GM10248 (cell line): ENCODE measurements at regions not wholly inside any gene's neighbourhood (a gene's known extent, or its start where the extent isn't known, plus 50 kb on each side); places are given as distances from the start of the nearest gene placed in this dataset.
"Not testable (repeated sequence)": the region's sequence is repeated elsewhere in the genome, so short reads cannot be mapped to it uniquely, and the experiment has no call there.

Experiments
- CTCF ChIA-PET: fragments of 300-600 bp; sonication (Branson Sonifier 250); formaldehyde crosslinking; extraction: SDS; loops from one replicate; lab custom pipeline; 2021; ENCODE audit warnings: antibody characterized with exemption; lab: Yijun Ruan, JAX
- POLR2A ChIA-PET: fragments of 350-650 bp; sonication (Branson Sonifier 250); formaldehyde crosslinking; extraction: SDS; loops from one replicate; lab custom pipeline; 2020; ENCODE audit warnings: antibody characterized with exemption; lab: Yijun Ruan, JAX
- DNase-seq: peaks from one replicate; pipeline ENCODE4 v3.0.0; 2012; ENCODE audit errors: extremely low spot score
- TF ChIP-seq, protein P1 (sequence below): IDR thresholded peaks from 2 replicates; pipeline ENCODE4 v1.5.1; 2012; ENCODE audit warnings: mild to moderate bottlenecking, low read depth; ENCODE audit errors: extremely low read depth, missing control alignments, control extremely low read depth

GRCh38 chr7:124113045-124113444, 80.2 kb upstream of the TMEM229A start:
- POLR2A ChIA-PET = no interaction called here
- TF ChIP-seq, protein P1, sequence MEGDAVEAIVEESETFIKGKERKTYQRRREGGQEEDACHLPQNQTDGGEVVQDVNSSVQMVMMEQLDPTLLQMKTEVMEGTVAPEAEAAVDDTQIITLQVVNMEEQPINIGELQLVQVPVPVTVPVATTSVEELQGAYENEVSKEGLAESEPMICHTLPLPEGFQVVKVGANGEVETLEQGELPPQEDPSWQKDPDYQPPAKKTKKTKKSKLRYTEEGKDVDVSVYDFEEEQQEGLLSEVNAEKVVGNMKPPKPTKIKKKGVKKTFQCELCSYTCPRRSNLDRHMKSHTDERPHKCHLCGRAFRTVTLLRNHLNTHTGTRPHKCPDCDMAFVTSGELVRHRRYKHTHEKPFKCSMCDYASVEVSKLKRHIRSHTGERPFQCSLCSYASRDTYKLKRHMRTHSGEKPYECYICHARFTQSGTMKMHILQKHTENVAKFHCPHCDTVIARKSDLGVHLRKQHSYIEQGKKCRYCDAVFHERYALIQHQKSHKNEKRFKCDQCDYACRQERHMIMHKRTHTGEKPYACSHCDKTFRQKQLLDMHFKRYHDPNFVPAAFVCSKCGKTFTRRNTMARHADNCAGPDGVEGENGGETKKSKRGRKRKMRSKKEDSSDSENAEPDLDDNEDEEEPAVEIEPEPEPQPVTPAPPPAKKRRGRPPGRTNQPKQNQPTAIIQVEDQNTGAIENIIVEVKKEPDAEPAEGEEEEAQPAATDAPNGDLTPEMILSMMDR = no peak
- no peak for DNase-seq
- CTCF ChIA-PET = no interaction called here

GRCh38 chr7:124106575-124106974, 73.7 kb upstream of the TMEM229A start:
- DNase-seq = no peak
- CTCF ChIA-PET = interaction anchor here (0.8 kb wide), 1 partner anchor 28 kb away, joined by 3 read pairs; no protein-coding TSS in a partner anchor
- POLR2A ChIA-PET = no interaction called here
- TF ChIP-seq, protein P1 = no peak

DNA sequence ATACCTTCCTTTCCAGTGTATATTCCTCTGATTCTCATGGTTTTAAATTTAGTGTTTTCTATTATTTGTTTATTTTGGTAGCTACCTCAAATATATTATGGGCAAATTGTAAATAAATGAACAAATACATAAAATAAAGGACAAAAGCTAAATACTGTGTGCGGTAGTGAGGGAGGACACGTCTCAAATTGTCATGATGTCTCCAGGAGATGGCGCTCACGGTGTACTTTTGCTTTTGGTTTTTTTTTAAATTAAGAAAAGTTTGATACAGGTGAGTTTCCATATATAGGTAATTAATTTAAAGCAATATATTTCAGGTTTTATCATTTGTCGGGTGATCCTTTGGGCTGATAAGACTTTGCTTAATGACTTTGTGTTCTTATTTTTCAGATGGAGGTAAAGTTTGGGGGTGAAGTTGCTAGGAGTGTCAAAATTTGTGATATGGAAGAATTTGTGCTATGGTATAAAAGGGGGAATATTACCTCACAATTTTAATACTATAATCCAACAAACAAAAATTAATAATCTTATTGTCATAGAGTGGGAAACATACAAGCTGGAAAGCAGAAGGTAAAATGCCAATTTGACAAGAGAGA, 68.4 kb upstream of the TMEM229A start:
- ChIA-PET CTCF (interaction anchor here (0.9 to 2.5 kb wide), 13 partner anchors 9 to 896 kb away, joined by 3 to 15 read pairs (median 4); no protein-coding TSS in a partner anchor), POLR2A (no interaction called here)
- TF ChIP-seq, protein P1 = peak; percentile 49
- DNase-seq = no peak

DNA sequence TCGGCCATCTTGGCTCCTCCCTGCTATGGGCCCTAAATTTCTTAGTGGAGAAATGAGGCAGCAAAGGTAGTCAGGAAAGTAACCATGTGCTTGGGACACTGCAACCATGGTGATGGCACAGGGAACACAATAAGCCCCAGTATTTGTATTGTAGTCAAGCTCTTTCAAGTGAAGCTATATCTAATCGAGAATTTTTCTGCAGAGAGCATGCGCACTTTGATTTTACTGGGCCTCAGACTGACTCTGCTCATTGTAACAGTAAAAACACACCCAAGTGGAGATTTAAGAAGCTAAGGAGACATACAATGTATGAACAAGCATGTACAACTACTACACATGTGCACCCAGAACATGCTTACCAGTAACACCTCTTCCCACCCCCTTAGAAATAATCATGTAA, 67.3 kb upstream of the TMEM229A start:
- POLR2A ChIA-PET = no interaction called here
- CTCF ChIA-PET = interaction anchor here (0.9 to 2.5 kb wide), 9 partner anchors 8 to 686 kb away, joined by 4 to 15 read pairs (median 6); no protein-coding TSS in a partner anchor
- TF ChIP-seq, protein P1 = no peak
- DNase-seq = no peak

GRCh38 chr7:124099585-124099984, 66.7 kb upstream of the TMEM229A start:
- POLR2A ChIA-PET, DNase-seq: not testable (repeated sequence)
- CTCF ChIA-PET = interaction anchor here (1.4 to 2.5 kb wide), 3 partner anchors 11 to 15 kb away, joined by 4 to 13 read pairs (median 6); no protein-coding TSS in a partner anchor

GRCh38 chr7:124089621-124090020, 56.8 kb upstream of the TMEM229A start:
- DNase-seq = no peak
- TF ChIP-seq, protein P1 = no peak
- ChIA-PET CTCF (interaction anchor here (0.9 kb wide), 1 partner anchor 11 kb away, joined by 4 read pairs; no protein-coding TSS in a partner anchor), POLR2A (no interaction called here)

DNA sequence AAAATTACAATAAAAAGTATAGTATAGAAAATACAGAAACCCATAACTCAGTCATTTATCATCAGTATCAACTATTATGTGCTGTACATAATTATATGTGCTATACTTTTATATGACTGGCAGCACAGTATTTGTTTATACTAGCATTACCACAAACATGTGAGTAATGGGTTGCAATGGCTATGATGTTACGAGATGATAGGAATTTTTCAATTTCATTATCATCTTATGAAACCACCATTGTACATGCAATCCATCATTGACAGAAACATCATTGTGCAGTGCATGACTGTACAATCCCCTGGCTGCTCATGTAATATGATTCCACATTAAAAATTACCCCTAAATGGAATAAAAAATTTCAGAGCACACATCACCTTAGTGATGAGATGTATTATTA, 55.7 kb upstream of the TMEM229A start:
- ChIA-PET CTCF (interaction anchor here (0.7 to 1.2 kb wide), 3 partner anchors 12 to 24 kb away, joined by 3 to 4 read pairs (median 4); no protein-coding TSS in a partner anchor), POLR2A (no interaction called here)
- TF ChIP-seq, protein P1 = no peak
- no peak for DNase-seq
